ENCODE measurements at regions not wholly inside any gene's neighbourhood (a gene's known extent, or its start where the extent isn't known, plus 50 kb on each side); places are given as distances from the start of the nearest gene placed in this dataset.

DNA sequence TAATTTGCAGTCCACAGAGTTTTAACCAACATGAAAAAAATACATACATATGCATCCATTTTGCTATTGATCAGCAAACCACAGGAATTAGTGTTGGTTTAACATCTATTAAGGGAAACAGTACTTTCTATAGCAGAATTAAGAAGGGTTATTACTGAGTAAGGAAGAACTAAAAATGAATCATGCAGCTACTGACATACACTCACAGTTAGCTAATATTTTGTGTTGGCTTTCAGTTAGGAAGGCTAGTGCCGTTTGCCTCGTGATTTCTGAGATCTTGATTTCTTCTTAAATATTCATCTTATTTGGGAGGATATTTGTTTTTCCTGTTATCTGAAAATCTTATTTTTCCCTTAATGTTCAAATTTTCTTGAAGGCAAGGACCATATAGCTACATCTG is 423.4 kb downstream of the NOVA1 start:
- Histone ChIP-seq H3K9me2 (replicated peaks; ENCODE audit: control insufficient read depth, low read length) (no peaks in the 10 kb centered on the region), H3K79me2 (ENCODE audit: control insufficient read depth, low read length) (no peaks in the 10 kb centered on the region), H4K20me1 (ENCODE audit: control insufficient read depth, insufficient read depth, low read depth, low read length) (no peaks in the 10 kb centered on the region), H3K4me1 (ENCODE audit: control insufficient read depth, low read length) (no peaks in the 10 kb centered on the region), H3K9me3 (ENCODE audit: control insufficient read depth, insufficient read depth, low read length) (no peaks in the 10 kb centered on the region), H3K4me3 (ENCODE audit: low read length) (no peak overlapping the region), H3K36me3 (ENCODE audit: control insufficient read depth, low read length) (no peaks in the 10 kb centered on the region), H3K27ac (ENCODE audit: low read depth, low read length) (no peak overlapping the region), H3K27me3 (ENCODE audit: control insufficient read depth, low read length) (no peaks in the 10 kb centered on the region), H3F3A (ENCODE audit: control insufficient read depth, insufficient read depth) (no peaks in the 10 kb centered on the region), H3K4me2 (ENCODE audit: low read length) (no peak overlapping the region)
- TF ChIP-seq, protein P1, sequence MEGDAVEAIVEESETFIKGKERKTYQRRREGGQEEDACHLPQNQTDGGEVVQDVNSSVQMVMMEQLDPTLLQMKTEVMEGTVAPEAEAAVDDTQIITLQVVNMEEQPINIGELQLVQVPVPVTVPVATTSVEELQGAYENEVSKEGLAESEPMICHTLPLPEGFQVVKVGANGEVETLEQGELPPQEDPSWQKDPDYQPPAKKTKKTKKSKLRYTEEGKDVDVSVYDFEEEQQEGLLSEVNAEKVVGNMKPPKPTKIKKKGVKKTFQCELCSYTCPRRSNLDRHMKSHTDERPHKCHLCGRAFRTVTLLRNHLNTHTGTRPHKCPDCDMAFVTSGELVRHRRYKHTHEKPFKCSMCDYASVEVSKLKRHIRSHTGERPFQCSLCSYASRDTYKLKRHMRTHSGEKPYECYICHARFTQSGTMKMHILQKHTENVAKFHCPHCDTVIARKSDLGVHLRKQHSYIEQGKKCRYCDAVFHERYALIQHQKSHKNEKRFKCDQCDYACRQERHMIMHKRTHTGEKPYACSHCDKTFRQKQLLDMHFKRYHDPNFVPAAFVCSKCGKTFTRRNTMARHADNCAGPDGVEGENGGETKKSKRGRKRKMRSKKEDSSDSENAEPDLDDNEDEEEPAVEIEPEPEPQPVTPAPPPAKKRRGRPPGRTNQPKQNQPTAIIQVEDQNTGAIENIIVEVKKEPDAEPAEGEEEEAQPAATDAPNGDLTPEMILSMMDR (IDR thresholded peaks at IDR 0.05; ENCODE audit: low read depth, low read length, poor library complexity, severe bottlenecking) = no peak
- no peak for TF ChIP-seq EZH2phosphoT487 (IDR thresholded peaks at IDR 0.05; ENCODE audit: borderline replicate concordance, low read length)

DNA sequence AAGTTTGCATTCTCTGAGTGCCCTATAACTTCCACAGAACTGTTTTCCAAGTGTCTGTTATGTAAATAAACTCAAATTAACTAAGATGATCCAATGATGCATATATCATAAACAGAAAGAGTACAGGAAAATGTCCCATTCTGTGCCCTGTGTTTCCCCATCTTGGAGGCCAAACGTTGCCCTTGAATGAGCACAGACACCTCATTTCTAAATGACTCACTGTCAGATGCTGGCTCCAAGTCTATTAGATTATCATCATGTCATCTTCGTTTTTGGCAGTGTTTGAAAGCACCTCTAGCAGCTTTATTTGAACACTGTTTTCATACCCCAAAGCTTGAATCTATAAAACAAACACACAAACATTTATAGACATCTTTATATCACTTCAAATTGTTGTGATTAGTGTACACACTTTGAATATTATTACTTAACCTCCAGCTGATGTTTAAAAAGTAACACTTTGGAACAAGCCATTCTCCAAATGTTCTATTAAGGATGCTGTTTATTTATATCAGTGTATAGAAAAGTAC is 424.2 kb downstream of the NOVA1 start:
- TF ChIP-seq EZH2phosphoT487 (IDR thresholded peaks at IDR 0.05; ENCODE audit: borderline replicate concordance, low read length) = no peak
- TF ChIP-seq, protein P1 (IDR thresholded peaks at IDR 0.05; ENCODE audit: low read depth, low read length, poor library complexity, severe bottlenecking) = no peak
- Histone ChIP-seq H3K79me2 (ENCODE audit: control insufficient read depth, low read length) (no peaks in the 10 kb centered on the region), H3F3A (ENCODE audit: control insufficient read depth, insufficient read depth) (no peaks in the 10 kb centered on the region), H3K36me3 (ENCODE audit: control insufficient read depth, low read length) (no peaks in the 10 kb centered on the region), H3K27ac (ENCODE audit: low read depth, low read length) (no peak overlapping the region), H3K9me2 (replicated peaks; ENCODE audit: control insufficient read depth, low read length) (no peaks in the 10 kb centered on the region), H4K20me1 (ENCODE audit: control insufficient read depth, insufficient read depth, low read depth, low read length) (no peaks in the 10 kb centered on the region), H3K4me3 (ENCODE audit: low read length) (no peak overlapping the region), H3K9me3 (ENCODE audit: control insufficient read depth, insufficient read depth, low read length) (no peaks in the 10 kb centered on the region), H3K27me3 (ENCODE audit: control insufficient read depth, low read length) (no peaks in the 10 kb centered on the region), H3K4me2 (ENCODE audit: low read length) (no peak overlapping the region), H3K4me1 (ENCODE audit: control insufficient read depth, low read length) (no peaks in the 10 kb centered on the region)

DNA sequence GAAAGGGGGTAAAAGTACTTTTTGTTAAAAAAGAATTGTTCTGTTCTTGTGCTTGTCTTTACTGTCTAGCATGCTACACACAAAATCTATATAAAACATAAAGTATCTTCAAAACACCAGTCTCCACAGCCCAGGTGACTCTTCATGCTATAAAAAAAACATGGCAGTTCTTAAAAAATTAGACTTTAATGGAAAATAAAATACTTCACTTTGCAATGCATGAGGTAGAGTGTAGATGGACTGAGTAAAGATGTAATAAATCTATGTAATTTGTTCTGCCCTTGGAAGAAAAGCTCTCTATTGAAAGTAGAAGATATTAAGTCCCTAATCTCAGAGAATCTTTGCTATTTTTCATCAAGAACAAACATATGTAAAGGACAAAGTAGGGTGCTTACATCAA is 425.4 kb downstream of the NOVA1 start:
- no peaks in the 10 kb centered on the region for H3K9me3 ChIP-seq (ENCODE audit: control insufficient read depth, insufficient read depth, low read length)
- no peaks in the 10 kb centered on the region for H3K36me3 ChIP-seq (ENCODE audit: control insufficient read depth, low read length)

More for the DNA sequence above, 425.4 kb downstream of the NOVA1 start:
- Histone ChIP-seq H3K4me3 (ENCODE audit: low read length) (no peak overlapping the region), H3K4me2 (ENCODE audit: low read length) (no peak overlapping the region), H3F3A (ENCODE audit: control insufficient read depth, insufficient read depth) (no peaks in the 10 kb centered on the region), H3K9me2 (replicated peaks; ENCODE audit: control insufficient read depth, low read length) (no peaks in the 10 kb centered on the region), H4K20me1 (ENCODE audit: control insufficient read depth, insufficient read depth, low read depth, low read length) (no peaks in the 10 kb centered on the region), H3K79me2 (ENCODE audit: control insufficient read depth, low read length) (no peaks in the 10 kb centered on the region), H3K27ac (ENCODE audit: low read depth, low read length) (no peak overlapping the region), H3K27me3 (ENCODE audit: control insufficient read depth, low read length) (no peaks in the 10 kb centered on the region), H3K4me1 (ENCODE audit: control insufficient read depth, low read length) (no peaks in the 10 kb centered on the region)
- TF ChIP-seq, protein P1 (IDR thresholded peaks at IDR 0.05; ENCODE audit: low read depth, low read length, poor library complexity, severe bottlenecking) = no peak
- no peak for TF ChIP-seq EZH2phosphoT487 (IDR thresholded peaks at IDR 0.05; ENCODE audit: borderline replicate concordance, low read length)

All from DOHH2 (cell line).